HEK293 (cell line): ENCODE measurements at regions not wholly inside any gene's neighbourhood (a gene's known extent, or its start where the extent isn't known, plus 50 kb on each side); places are given as distances from the start of the nearest gene placed in this dataset.

Experiments
- CTCF ChIA-PET: fragments of 350-600 bp; formaldehyde crosslinking; extraction: SDS; loops from one replicate; lab custom pipeline; 2021; ENCODE audit warnings: antibody characterized with exemption; lab: Yijun Ruan, JAX
- POLR2A ChIA-PET: fragments of 300-600 bp; formaldehyde crosslinking; extraction: SDS; loops from one replicate; lab custom pipeline; 2020; ENCODE audit warnings: antibody characterized with exemption, inconsistent platforms; lab: Yijun Ruan, JAX
- H3K27ac ChIP-seq: fragments of 200-500 bp; sonication (Bioruptor generic); 2 replicates; pipeline ENCODE4 v1.5.1; 2014; ENCODE audit warnings: low read depth, low read length, control low read depth, inconsistent platforms; ENCODE audit errors: extremely low read depth
- H3K36me3 ChIP-seq, 2 experiments: fragments of 200-500 bp in 1 of 2; sonication (Bioruptor generic) in 1 of 2; 1 replicate in 1 of 2; 2 replicates in 1 of 2; pipeline ENCODE4 v1.5.1; 2014 to 2017; ENCODE audit warnings: inconsistent platforms in 2 of 2, low read length in 2 of 2; ENCODE audit not compliant: control insufficient read depth in 2 of 2, insufficient read depth in 1 of 2
- H3K4me1 ChIP-seq: fragments of 200-500 bp; sonication (Bioruptor generic); 2 replicates; pipeline ENCODE4 v1.5.1; 2014; ENCODE audit warnings: mild to moderate bottlenecking, low read length, inconsistent platforms; ENCODE audit not compliant: control insufficient read depth, insufficient read depth
- H3K4me3 ChIP-seq: 2 replicates; pipeline ENCODE4 v1.5.1; 2011; ENCODE audit warnings: low read depth, mild to moderate bottlenecking, control low read depth, low read length, moderate library complexity
- H3K9me3 ChIP-seq: fragments of 200-500 bp; sonication (Bioruptor generic); 2 replicates; pipeline ENCODE4 v1.5.1; 2014; ENCODE audit warnings: low read depth, low read length, inconsistent platforms; ENCODE audit not compliant: control insufficient read depth, insufficient read depth
- EGR2 ChIP-seq: fragments of 450-650 bp; formaldehyde crosslinking; IDR thresholded peaks from 2 replicates; pipeline ENCODE4 v1.5.1; 2016; ENCODE audit warnings: low read depth, missing biosample characterization, missing genetic modification characterization
- KLF16 ChIP-seq: fragments of 450-650 bp; formaldehyde crosslinking; IDR thresholded peaks from 2 replicates; pipeline ENCODE4 v1.5.1; 2017; ENCODE audit warnings: missing biosample characterization, missing genetic modification characterization
- PRDM1 ChIP-seq: fragments of 450-650 bp; formaldehyde crosslinking; IDR thresholded peaks from 2 replicates; pipeline ENCODE4; 2016; ENCODE audit warnings: missing biosample characterization, missing genetic modification characterization
- SCRT1 ChIP-seq: fragments of 450-650 bp; formaldehyde crosslinking; IDR thresholded peaks from 2 replicates; pipeline ENCODE4 v1.5.1; 2016; ENCODE audit warnings: missing biosample characterization, missing genetic modification characterization, borderline replicate concordance
- ZBTB11 ChIP-seq: fragments of 450-650 bp; formaldehyde crosslinking; conservative IDR thresholded peaks from 2 replicates; pipeline ENCODE4 v1.5.1; 2016; ENCODE audit warnings: low read depth, missing biosample characterization, missing genetic modification characterization
- ZBTB21 ChIP-seq: fragments of 450-650 bp; formaldehyde crosslinking; IDR thresholded peaks from 2 replicates; pipeline ENCODE4 v1.5.1; 2017; ENCODE audit warnings: missing biosample characterization, missing genetic modification characterization
- ZNF157 ChIP-seq: fragments of 450-650 bp; formaldehyde crosslinking; IDR thresholded peaks from 2 replicates; pipeline ENCODE4 v1.5.1; 2016; ENCODE audit warnings: missing biosample characterization, missing genetic modification characterization
- ZNF324 ChIP-seq: fragments of 450-650 bp; formaldehyde crosslinking; IDR thresholded peaks from 2 replicates; pipeline ENCODE4 v1.5.1; 2016; ENCODE audit warnings: missing biosample characterization, missing genetic modification characterization
- ZNF354C ChIP-seq: fragments of 450-650 bp; formaldehyde crosslinking; IDR thresholded peaks from 2 replicates; pipeline ENCODE4 v1.5.1; 2016; ENCODE audit warnings: missing biosample characterization, missing genetic modification characterization, low read depth, borderline replicate concordance
- ZNF473 ChIP-seq: fragments of 450-650 bp; formaldehyde crosslinking; IDR thresholded peaks from 2 replicates; pipeline ENCODE4 v1.5.1; 2017; ENCODE audit warnings: missing biosample characterization, missing genetic modification characterization
- ZNF548 ChIP-seq: fragments of 450-650 bp; formaldehyde crosslinking; IDR thresholded peaks from 2 replicates; pipeline ENCODE4 v1.5.1; 2016; ENCODE audit warnings: missing biosample characterization, missing genetic modification characterization
- ZNF776 ChIP-seq: fragments of 450-650 bp; formaldehyde crosslinking; IDR thresholded peaks from 2 replicates; pipeline ENCODE4 v1.5.0; 2017; ENCODE audit warnings: missing biosample characterization, missing genetic modification characterization, borderline replicate concordance
- TF ChIP-seq, protein P1 (sequence below): IDR thresholded peaks from 2 replicates; pipeline ENCODE4 v1.6.1; 2011; ENCODE audit warnings: mild to moderate bottlenecking, low read depth, low read length, borderline replicate concordance
- TF ChIP-seq, protein P2 (sequence below): fragments of 450-650 bp; formaldehyde crosslinking; IDR thresholded peaks from 2 replicates; pipeline ENCODE4 v1.5.1; 2016; ENCODE audit warnings: missing biosample characterization, missing genetic modification characterization
- TF ChIP-seq, protein P3 (sequence below): fragments of 450-650 bp; formaldehyde crosslinking; IDR thresholded peaks from 2 replicates; pipeline ENCODE4 v1.5.1; 2016; ENCODE audit warnings: missing biosample characterization, missing genetic modification characterization

DNA sequence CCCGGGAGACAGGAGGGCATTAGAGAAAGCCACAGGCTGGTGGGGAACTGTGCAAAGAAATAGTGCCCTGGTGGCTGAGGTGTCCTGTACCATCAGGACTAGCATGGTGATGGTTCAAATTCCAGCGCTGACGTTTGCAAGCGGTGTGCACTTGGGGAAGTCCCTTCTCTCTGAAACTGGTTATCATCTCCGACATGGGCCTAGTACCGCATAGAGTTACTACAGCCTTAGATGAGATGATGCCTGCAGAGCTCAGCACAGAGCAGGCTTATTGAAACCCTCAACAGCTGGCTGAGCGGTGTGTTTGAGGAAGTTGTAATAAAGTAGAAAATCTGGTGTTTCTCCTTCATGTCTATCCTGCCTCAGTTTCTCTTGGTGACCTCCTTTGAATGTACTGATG is 136.7 kb upstream of the WSCD1 start:
- no peak for TF ChIP-seq EGR2 (tag by site-specific recombination)
- TF ChIP-seq ZNF354C = no peak
- TF ChIP-seq ZNF324 (tag by site-specific recombination) = no peak
- no peak for TF ChIP-seq ZNF776 (tag by site-specific recombination)
- no peak for TF ChIP-seq ZNF473 (tag by site-specific recombination)
- TF ChIP-seq, protein P1, sequence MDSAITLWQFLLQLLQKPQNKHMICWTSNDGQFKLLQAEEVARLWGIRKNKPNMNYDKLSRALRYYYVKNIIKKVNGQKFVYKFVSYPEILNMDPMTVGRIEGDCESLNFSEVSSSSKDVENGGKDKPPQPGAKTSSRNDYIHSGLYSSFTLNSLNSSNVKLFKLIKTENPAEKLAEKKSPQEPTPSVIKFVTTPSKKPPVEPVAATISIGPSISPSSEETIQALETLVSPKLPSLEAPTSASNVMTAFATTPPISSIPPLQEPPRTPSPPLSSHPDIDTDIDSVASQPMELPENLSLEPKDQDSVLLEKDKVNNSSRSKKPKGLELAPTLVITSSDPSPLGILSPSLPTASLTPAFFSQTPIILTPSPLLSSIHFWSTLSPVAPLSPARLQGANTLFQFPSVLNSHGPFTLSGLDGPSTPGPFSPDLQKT = no peak
- no peak for TF ChIP-seq PRDM1 (tag by site-specific recombination)
- TF ChIP-seq KLF16 (tag by site-specific recombination) = no peak
- no peak for TF ChIP-seq ZBTB21 (tag by site-specific recombination)
- no peak for TF ChIP-seq ZNF548 (tag by site-specific recombination)
- TF ChIP-seq, protein P2, sequence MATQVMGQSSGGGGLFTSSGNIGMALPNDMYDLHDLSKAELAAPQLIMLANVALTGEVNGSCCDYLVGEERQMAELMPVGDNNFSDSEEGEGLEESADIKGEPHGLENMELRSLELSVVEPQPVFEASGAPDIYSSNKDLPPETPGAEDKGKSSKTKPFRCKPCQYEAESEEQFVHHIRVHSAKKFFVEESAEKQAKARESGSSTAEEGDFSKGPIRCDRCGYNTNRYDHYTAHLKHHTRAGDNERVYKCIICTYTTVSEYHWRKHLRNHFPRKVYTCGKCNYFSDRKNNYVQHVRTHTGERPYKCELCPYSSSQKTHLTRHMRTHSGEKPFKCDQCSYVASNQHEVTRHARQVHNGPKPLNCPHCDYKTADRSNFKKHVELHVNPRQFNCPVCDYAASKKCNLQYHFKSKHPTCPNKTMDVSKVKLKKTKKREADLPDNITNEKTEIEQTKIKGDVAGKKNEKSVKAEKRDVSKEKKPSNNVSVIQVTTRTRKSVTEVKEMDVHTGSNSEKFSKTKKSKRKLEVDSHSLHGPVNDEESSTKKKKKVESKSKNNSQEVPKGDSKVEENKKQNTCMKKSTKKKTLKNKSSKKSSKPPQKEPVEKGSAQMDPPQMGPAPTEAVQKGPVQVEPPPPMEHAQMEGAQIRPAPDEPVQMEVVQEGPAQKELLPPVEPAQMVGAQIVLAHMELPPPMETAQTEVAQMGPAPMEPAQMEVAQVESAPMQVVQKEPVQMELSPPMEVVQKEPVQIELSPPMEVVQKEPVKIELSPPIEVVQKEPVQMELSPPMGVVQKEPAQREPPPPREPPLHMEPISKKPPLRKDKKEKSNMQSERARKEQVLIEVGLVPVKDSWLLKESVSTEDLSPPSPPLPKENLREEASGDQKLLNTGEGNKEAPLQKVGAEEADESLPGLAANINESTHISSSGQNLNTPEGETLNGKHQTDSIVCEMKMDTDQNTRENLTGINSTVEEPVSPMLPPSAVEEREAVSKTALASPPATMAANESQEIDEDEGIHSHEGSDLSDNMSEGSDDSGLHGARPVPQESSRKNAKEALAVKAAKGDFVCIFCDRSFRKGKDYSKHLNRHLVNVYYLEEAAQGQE (tag by site-specific recombination) = no peak
- no peak for TF ChIP-seq ZBTB11
- TF ChIP-seq, protein P3, sequence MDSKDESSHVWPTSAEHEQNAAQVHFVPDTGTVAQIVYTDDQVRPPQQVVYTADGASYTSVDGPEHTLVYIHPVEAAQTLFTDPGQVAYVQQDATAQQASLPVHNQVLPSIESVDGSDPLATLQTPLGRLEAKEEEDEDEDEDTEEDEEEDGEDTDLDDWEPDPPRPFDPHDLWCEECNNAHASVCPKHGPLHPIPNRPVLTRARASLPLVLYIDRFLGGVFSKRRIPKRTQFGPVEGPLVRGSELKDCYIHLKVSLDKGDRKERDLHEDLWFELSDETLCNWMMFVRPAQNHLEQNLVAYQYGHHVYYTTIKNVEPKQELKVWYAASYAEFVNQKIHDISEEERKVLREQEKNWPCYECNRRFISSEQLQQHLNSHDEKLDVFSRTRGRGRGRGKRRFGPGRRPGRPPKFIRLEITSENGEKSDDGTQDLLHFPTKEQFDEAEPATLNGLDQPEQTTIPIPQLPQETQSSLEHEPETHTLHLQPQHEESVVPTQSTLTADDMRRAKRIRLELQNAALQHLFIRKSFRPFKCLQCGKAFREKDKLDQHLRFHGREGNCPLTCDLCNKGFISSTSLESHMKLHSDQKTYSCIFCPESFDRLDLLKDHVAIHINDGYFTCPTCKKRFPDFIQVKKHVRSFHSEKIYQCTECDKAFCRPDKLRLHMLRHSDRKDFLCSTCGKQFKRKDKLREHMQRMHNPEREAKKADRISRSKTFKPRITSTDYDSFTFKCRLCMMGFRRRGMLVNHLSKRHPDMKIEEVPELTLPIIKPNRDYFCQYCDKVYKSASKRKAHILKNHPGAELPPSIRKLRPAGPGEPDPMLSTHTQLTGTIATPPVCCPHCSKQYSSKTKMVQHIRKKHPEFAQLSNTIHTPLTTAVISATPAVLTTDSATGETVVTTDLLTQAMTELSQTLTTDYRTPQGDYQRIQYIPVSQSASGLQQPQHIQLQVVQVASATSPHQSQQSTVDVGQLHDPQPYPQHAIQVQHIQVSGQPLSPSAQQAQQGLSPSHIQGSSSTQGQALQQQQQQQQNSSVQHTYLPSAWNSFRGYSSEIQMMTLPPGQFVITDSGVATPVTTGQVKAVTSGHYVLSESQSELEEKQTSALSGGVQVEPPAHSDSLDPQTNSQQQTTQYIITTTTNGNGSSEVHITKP (tag by site-specific recombination) = no peak
- TF ChIP-seq SCRT1 = no peak
- no peak for TF ChIP-seq ZNF157 (tag by site-specific recombination)
- Histone ChIP-seq H3K36me3 (no peaks in the 10 kb centered on the region), H3K4me1 (no peaks in the 10 kb centered on the region), H3K27ac (no peak overlapping the region), H3K4me3 (no peak overlapping the region), H3K9me3 (no peaks in the 10 kb centered on the region)
- ChIA-PET CTCF (no interaction called here), POLR2A (no interaction called here)
